ENCODE measurements at regions not wholly inside any gene's neighbourhood (a gene's known extent, or its start where the extent isn't known, plus 50 kb on each side); places are given as distances from the start of the nearest gene placed in this dataset.

DNA sequence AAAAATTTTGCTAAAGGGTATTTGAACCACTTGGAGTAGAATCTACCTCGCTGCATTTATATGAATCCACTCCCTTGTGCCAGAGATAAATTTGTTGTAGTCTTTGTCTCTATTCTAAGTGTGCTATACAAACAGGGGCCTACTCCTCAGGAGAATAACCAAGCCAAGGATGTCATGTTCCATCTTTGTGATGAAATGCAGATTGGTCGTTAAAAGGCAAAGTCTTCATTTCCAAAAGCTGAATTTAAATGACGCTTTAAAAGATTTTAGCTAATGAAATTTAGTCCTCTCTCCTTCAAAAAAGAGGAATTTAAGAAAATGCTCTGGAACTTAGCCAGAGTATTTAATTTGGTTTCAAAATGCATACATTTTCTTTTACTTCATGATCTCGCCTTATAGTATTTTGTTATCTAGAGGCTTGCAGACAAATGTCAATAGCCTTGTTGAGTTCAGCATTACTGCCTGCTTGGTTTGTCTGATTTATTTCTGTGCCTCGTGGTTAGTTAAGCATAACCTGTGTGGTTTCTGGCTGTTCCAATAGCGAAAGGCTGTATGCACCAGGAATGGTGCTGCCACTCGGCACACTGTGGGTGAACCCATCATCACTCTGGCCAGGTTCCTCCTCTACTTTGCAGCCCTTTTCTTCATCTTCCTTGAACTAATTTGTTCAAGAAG, 417.6 kb downstream of the ZNF521 start:
- no peak for FAIRE-seq
- DNase-seq (ENCODE audit: insufficient read length, low spot score): no peak
- TF ChIP-seq PAX5 (IDR thresholded peaks at IDR 0.05; ENCODE audit: insufficient read depth, low read length, severe bottlenecking) (no peak), POLR2A (IDR thresholded peaks at IDR 0.05; ENCODE audit: low read depth, low read length) (no peak), SPI1 (IDR thresholded peaks at IDR 0.05; ENCODE audit: low read depth, low read length) (no peak), POLR2AphosphoS5 (IDR thresholded peaks at IDR 0.05; ENCODE audit: low read depth, low read length) (no peak), POU2F2 (IDR thresholded peaks at IDR 0.05; ENCODE audit: low read depth, low read length) (no peak), TAF1 (IDR thresholded peaks at IDR 0.05; ENCODE audit: low read depth, low read length) (no peak)

DNA sequence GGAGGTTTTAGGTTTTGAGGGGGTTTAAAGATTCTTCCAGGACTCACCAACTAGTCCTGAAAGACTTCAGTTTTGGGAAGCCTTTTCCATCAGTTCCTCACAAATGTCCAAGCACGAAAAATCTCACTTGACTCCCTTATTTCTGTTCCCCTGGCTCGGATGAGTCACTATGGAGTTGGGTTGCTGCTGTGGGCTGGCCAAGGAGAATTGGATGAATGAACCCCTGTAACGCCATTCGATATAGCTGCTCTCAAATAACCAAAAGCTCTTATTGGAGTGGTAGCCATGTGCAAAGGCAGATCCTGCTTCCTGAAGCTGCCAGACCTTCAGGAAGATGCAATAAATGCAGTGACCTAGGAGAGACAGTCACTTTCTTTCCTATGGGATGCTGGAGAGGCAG, 417.0 kb downstream of the ZNF521 start:
- TF ChIP-seq POU2F2 (IDR thresholded peaks at IDR 0.05; ENCODE audit: low read depth, low read length): no peak
- no peak for TF ChIP-seq SPI1 (IDR thresholded peaks at IDR 0.05; ENCODE audit: low read depth, low read length)
- no peak for TF ChIP-seq POLR2A (IDR thresholded peaks at IDR 0.05; ENCODE audit: low read depth, low read length)
- TF ChIP-seq POLR2AphosphoS5 (IDR thresholded peaks at IDR 0.05; ENCODE audit: low read depth, low read length): no peak
- no peak for TF ChIP-seq TAF1 (IDR thresholded peaks at IDR 0.05; ENCODE audit: low read depth, low read length)
- no peak for TF ChIP-seq PAX5 (IDR thresholded peaks at IDR 0.05; ENCODE audit: insufficient read depth, low read length, severe bottlenecking)
- DNase-seq (ENCODE audit: insufficient read length, low spot score): no peak
- FAIRE-seq: no peak

DNA sequence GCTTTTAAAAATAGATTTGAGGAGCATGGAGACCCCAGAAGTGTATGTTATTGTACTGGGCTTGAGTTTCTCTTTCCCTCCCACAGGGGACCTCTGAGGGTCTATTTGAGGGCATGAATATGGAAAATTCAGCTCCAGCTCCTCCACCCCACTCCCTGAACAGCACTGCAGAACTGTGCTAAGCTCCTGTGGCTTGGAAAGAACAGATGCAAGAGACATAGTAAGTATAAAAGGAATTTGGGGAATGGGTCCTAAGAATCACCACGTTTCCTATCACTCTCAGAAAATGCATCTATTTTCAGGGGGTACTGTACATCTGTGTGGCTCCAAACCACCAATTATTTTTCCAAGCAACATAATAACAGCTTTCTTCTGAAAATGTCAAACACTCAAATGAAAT, 416.1 kb downstream of the ZNF521 start:
- no peak for FAIRE-seq
- TF ChIP-seq POU2F2 (IDR thresholded peaks at IDR 0.05; ENCODE audit: low read depth, low read length) (no peak), SPI1 (IDR thresholded peaks at IDR 0.05; ENCODE audit: low read depth, low read length) (no peak), POLR2A (IDR thresholded peaks at IDR 0.05; ENCODE audit: low read depth, low read length) (no peak), POLR2AphosphoS5 (IDR thresholded peaks at IDR 0.05; ENCODE audit: low read depth, low read length) (no peak), PAX5 (IDR thresholded peaks at IDR 0.05; ENCODE audit: insufficient read depth, low read length, severe bottlenecking) (no peak), TAF1 (IDR thresholded peaks at IDR 0.05; ENCODE audit: low read depth, low read length) (no peak)

DNA sequence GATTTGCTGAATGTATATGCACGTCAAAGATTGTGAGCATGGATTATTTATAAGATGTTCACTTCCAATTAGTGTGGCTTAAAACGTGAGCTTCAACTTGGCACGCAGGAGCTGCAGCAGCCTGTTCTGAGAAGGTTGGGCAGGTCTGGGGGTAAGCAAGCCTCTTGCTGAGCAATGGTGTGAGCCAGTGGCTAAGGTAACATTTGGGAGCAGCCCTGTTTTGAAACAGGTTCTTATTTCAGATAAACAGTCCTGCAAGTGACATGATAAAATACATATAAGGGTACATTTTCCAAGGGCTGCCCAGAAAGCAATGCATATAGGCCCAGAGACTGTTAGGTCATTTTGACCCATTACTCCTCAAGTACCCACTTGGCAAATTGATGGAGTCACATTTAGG, 415.3 kb downstream of the ZNF521 start:
- FAIRE-seq (no peak), DNase-seq (ENCODE audit: insufficient read length, low spot score) (no peak)
- TF ChIP-seq PAX5 (IDR thresholded peaks at IDR 0.05; ENCODE audit: insufficient read depth, low read length, severe bottlenecking) (no peak), SPI1 (IDR thresholded peaks at IDR 0.05; ENCODE audit: low read depth, low read length) (no peak), POLR2A (IDR thresholded peaks at IDR 0.05; ENCODE audit: low read depth, low read length) (no peak), POU2F2 (IDR thresholded peaks at IDR 0.05; ENCODE audit: low read depth, low read length) (no peak), POLR2AphosphoS5 (IDR thresholded peaks at IDR 0.05; ENCODE audit: low read depth, low read length) (no peak), TAF1 (IDR thresholded peaks at IDR 0.05; ENCODE audit: low read depth, low read length) (no peak)

More for the DNA sequence above, 416.1 kb downstream of the ZNF521 start:
- DNase-seq (ENCODE audit: insufficient read length, low spot score): no peak

DNA sequence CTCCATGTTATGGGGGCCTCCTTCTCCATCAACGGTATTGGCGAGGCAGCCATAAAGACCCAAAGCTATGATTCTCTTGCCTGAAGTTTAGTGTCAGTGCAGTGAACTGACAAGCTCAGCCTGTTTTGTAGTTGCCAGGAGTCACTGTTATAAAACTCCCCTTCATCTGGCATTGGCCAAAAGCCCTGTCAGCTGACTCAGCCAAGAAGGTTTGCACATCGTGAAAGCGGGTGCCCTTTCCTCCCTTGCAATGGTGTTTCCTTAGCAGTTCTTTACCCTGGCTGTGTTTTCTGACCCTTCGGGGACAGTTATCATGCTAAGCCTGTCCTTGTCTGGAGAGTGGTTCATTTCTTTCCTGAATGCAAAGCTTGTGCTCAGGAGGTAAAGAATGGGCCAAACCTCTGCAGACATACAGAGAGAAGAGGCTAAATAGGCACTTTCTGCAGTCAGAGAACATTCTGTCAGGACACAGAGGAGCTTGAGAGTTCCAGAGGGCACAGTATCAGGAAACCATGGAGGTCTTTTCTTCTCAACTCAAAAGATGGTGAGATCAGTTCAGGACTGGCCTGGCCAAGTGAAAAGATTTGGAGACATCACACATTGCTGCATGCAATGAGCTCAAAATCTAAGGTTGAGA, 414.2 kb downstream of the ZNF521 start:
- TF ChIP-seq SPI1 (IDR thresholded peaks at IDR 0.05; ENCODE audit: low read depth, low read length) (no peak), TAF1 (IDR thresholded peaks at IDR 0.05; ENCODE audit: low read depth, low read length) (no peak), POLR2A (IDR thresholded peaks at IDR 0.05; ENCODE audit: low read depth, low read length) (no peak), POU2F2 (IDR thresholded peaks at IDR 0.05; ENCODE audit: low read depth, low read length) (no peak), PAX5 (IDR thresholded peaks at IDR 0.05; ENCODE audit: insufficient read depth, low read length, severe bottlenecking) (no peak), POLR2AphosphoS5 (IDR thresholded peaks at IDR 0.05; ENCODE audit: low read depth, low read length) (no peak)
- DNase-seq (ENCODE audit: insufficient read length, low spot score) (no peak), FAIRE-seq (no peak)

DNA sequence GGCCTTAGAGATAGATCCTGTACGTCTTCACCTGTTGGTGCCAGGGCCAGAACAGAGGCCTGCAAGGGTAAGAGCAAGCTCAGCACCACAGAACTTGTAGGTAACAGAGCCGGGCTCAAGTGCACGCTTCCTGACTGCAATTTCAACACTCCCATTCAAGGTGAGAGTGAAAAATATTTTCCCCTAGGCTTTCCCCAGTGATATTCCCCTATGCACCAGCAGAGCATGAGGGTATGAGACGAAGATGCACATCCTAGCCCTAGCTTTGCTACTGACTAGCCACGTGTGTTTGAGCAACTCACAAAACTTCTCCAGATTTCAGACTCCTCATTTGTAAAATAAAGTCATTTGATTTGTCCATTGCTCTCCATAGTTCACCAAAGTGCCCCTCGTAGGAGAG, 411.6 kb downstream of the ZNF521 start:
- TF ChIP-seq PAX5 (IDR thresholded peaks at IDR 0.05; ENCODE audit: insufficient read depth, low read length, severe bottlenecking) (no peak), POLR2AphosphoS5 (IDR thresholded peaks at IDR 0.05; ENCODE audit: low read depth, low read length) (no peak), TAF1 (IDR thresholded peaks at IDR 0.05; ENCODE audit: low read depth, low read length) (no peak), SPI1 (IDR thresholded peaks at IDR 0.05; ENCODE audit: low read depth, low read length) (no peak), POLR2A (IDR thresholded peaks at IDR 0.05; ENCODE audit: low read depth, low read length) (no peak), POU2F2 (IDR thresholded peaks at IDR 0.05; ENCODE audit: low read depth, low read length) (no peak)
- FAIRE-seq (no peak), DNase-seq (ENCODE audit: insufficient read length, low spot score) (no peak)

DNA sequence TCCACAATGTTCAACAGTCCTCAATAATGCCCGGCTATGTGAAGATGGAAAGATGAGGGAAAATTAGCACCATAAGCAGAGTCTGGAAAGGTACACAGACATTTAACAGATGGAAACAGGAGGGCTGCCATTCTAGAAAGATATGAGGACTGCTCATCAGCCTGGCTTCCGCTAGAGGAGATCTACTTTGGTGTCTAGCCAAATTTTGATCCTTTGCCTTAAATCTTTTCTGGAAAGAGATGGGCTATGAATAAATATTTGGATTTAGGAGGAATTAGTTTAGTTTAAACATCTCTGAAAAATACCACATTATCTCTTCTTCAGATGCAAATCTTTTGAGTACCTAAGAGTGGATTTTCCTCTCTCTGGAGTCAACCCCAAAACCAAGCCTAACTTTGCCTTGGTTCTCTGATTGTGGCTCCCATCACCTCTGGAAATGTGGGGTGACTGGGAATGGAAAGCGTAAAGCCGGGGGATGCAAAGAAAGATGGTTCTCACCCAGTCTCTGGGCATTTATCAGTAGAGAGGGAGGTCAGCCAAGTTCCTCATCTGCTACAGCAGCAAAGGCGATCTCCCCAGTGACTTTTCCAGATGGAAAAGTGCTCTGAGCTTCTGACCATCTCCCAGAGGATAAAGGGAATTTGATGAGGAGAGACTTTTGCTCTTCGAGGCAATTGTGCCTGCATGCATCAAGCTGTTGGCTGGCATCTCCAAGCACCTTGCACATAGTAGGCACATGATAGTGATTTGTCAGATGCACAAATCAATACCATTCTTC, 410.6 kb downstream of the ZNF521 start:
- no peak for FAIRE-seq
- no peak for DNase-seq (ENCODE audit: insufficient read length, low spot score)
- TF ChIP-seq POLR2AphosphoS5 (IDR thresholded peaks at IDR 0.05; ENCODE audit: low read depth, low read length): no peak
- no peak for TF ChIP-seq POLR2A (IDR thresholded peaks at IDR 0.05; ENCODE audit: low read depth, low read length)
- TF ChIP-seq SPI1 (IDR thresholded peaks at IDR 0.05; ENCODE audit: low read depth, low read length): no peak
- TF ChIP-seq TAF1 (IDR thresholded peaks at IDR 0.05; ENCODE audit: low read depth, low read length): no peak
- no peak for TF ChIP-seq PAX5 (IDR thresholded peaks at IDR 0.05; ENCODE audit: insufficient read depth, low read length, severe bottlenecking)
- TF ChIP-seq POU2F2 (IDR thresholded peaks at IDR 0.05; ENCODE audit: low read depth, low read length): no peak

DNA sequence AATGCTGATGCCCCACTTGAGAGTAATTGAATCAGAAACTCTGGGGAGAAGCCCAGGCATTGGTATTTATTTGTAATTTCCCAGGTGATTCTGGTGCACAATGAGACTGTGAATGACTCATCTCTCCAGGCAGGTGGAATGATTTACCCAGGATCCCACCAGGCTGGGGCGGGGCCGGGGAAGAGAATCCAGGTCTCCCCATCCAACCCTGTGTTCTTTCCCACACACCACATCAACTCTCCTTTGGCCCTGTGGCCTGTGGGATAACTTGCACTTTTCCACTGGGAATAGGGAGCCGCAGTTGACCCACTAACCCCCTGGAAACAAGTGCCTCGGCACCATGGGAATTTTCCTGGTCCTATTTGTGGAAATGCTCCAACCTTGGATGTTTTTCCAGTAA, 409.8 kb downstream of the ZNF521 start:
- no peak for TF ChIP-seq POLR2AphosphoS5 (IDR thresholded peaks at IDR 0.05; ENCODE audit: low read depth, low read length)
- no peak for TF ChIP-seq SPI1 (IDR thresholded peaks at IDR 0.05; ENCODE audit: low read depth, low read length)
- TF ChIP-seq PAX5 (IDR thresholded peaks at IDR 0.05; ENCODE audit: insufficient read depth, low read length, severe bottlenecking): no peak
- no peak for TF ChIP-seq POU2F2 (IDR thresholded peaks at IDR 0.05; ENCODE audit: low read depth, low read length)
- FAIRE-seq: no peak
- no peak for DNase-seq (ENCODE audit: insufficient read length, low spot score)
